MM.1S (cell line): ENCODE measurements at regions not wholly inside any gene's neighbourhood (a gene's known extent, or its start where the extent isn't known, plus 50 kb on each side); places are given as distances from the start of the nearest gene placed in this dataset.

Experiments used
- DNase-seq: peaks from one replicate; pipeline ENCODE4 v3.0.0-alpha.2; 2015
- H2AFZ ChIP-seq: fragments of 300-600 bp; sonication (generic); 2 replicates; pipeline ENCODE4 v1.6.0; 2016; ENCODE audit warnings: antibody characterized with exemption, low read length
- H3F3A ChIP-seq: fragments of 300-600 bp; sonication (generic); 2 replicates; pipeline ENCODE4 v1.6.1; 2016; ENCODE audit warnings: mild to moderate bottlenecking, antibody characterized with exemption, low read length, moderate library complexity, mixed read lengths; ENCODE audit not compliant: insufficient read depth
- H3K27ac ChIP-seq: fragments of 300-600 bp; sonication (generic); 2 replicates; pipeline ENCODE4 v1.5.1; 2016; ENCODE audit warnings: mild to moderate bottlenecking, low read length
- H3K27me3 ChIP-seq: fragments of 300-600 bp; sonication (generic); replicated peaks from 2 replicates; pipeline ENCODE4 v1.6.0; 2016; ENCODE audit warnings: low read length; ENCODE audit not compliant: insufficient read depth
- H3K36me3 ChIP-seq: fragments of 300-600 bp; sonication (generic); replicated peaks from 2 replicates; pipeline ENCODE4 v1.6.1; 2016; ENCODE audit warnings: mild to moderate bottlenecking, low read length, mixed read lengths; ENCODE audit not compliant: insufficient read depth
- H3K4me1 ChIP-seq: fragments of 300-600 bp; sonication (generic); 2 replicates; pipeline ENCODE4 v1.6.1; 2016; ENCODE audit warnings: low read length, mixed read lengths
- H3K4me2 ChIP-seq: fragments of 300-600 bp; sonication (generic); 2 replicates; pipeline ENCODE4 v1.6.0; 2016; ENCODE audit warnings: low read depth, low read length
- H3K4me3 ChIP-seq: fragments of 300-600 bp; sonication (generic); 2 replicates; pipeline ENCODE4 v1.5.1; 2016; ENCODE audit warnings: low read length, mixed read lengths
- H3K79me2 ChIP-seq: fragments of 300-600 bp; sonication (generic); 2 replicates; pipeline ENCODE4 v1.6.1; 2016; ENCODE audit warnings: mixed run types, low read length, mixed read lengths
- H3K9ac ChIP-seq: fragments of 300-600 bp; sonication (generic); 2 replicates; pipeline ENCODE4 v1.6.1; 2016; ENCODE audit warnings: low read length, mixed read lengths
- H3K9me2 ChIP-seq: fragments of 300-600 bp; sonication (generic); replicated peaks from 2 replicates; pipeline ENCODE4 v1.6.1; 2016; ENCODE audit warnings: mild to moderate bottlenecking, low read length, mixed read lengths; ENCODE audit not compliant: insufficient read depth
- H3K9me3 ChIP-seq: fragments of 300-600 bp; sonication (generic); replicated peaks from 2 replicates; pipeline ENCODE4 v1.6.1; 2016; ENCODE audit warnings: mild to moderate bottlenecking, low read length, mixed read lengths; ENCODE audit not compliant: insufficient read depth
- H4K20me1 ChIP-seq: fragments of 300-600 bp; sonication (generic); 2 replicates; pipeline ENCODE4 v1.6.1; 2016; ENCODE audit warnings: mild to moderate bottlenecking, low read length, moderate library complexity, mixed read lengths; ENCODE audit not compliant: insufficient read depth
- EZH2 ChIP-seq: fragments of 300-600 bp; sonication (generic); optimal IDR thresholded peaks from 2 replicates; pipeline ENCODE3; 2017; ENCODE audit warnings: low read depth, mild to moderate bottlenecking, antibody characterized with exemption, low read length, mixed read lengths
- EZH2phosphoT487 ChIP-seq: fragments of 300-600 bp; sonication (generic); IDR thresholded peaks from 2 replicates; pipeline ENCODE4 v1.6.1; 2018; ENCODE audit warnings: antibody characterized with exemption, low read length
- TF ChIP-seq, protein P1 (sequence below): fragments of 300-600 bp; sonication (generic); IDR thresholded peaks from 2 replicates; pipeline ENCODE4 v1.5.1; 2016; ENCODE audit warnings: antibody characterized with exemption, low read length, mixed read lengths

DNA sequence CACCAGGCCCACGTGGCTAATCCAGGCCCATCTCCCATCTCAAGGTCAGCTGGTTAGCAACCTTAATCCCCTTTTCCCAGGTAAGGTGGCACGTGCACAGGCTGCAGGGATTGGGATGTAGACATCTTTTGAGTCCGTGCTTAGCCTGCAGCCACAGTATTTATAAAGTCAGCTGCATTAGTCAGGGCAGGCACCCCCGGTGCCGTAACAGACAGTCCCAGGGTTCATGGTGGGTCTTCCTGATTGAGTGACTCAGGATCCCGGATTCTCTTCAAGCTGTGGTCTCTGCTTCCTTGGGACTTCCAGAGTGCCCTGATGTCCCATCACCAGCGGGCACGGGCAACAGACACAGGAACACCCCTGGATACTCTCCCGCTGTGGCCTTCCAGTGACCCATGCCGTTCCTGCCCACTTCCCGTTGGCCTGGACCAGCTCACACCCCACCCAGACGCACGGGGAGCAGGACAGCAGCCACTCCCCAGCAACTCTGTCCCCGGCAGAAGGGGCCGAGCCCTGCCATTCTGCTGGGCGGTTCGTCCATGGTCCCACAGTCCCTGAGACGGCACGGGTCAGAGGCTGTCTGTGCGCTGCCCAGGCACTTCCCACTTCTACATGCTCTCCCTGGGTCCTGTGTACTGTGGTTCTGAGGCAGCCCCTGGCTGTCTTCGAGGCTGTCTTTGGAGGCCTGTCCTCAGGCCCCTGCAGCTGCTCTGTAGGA, 248.6 kb upstream of the GSE1 start:
- Histone ChIP-seq H3K36me3 (no peaks in the 10 kb centered on the region), H3K4me3 (no peak overlapping the region), H3K27ac (no peak overlapping the region), H3K4me1 (no peaks in the 10 kb centered on the region), H2AFZ (no peak overlapping the region), H3K9ac (no peak overlapping the region), H3F3A (no peaks in the 10 kb centered on the region), H3K79me2 (no peaks in the 10 kb centered on the region), H3K9me3 (no peaks in the 10 kb centered on the region), H3K9me2 (no peaks in the 10 kb centered on the region), H3K27me3 (peaks cover 49% of the 10 kb centered on the region), H4K20me1 (no peaks in the 10 kb centered on the region), H3K4me2 (no peak overlapping the region)
- TF ChIP-seq, protein P1, sequence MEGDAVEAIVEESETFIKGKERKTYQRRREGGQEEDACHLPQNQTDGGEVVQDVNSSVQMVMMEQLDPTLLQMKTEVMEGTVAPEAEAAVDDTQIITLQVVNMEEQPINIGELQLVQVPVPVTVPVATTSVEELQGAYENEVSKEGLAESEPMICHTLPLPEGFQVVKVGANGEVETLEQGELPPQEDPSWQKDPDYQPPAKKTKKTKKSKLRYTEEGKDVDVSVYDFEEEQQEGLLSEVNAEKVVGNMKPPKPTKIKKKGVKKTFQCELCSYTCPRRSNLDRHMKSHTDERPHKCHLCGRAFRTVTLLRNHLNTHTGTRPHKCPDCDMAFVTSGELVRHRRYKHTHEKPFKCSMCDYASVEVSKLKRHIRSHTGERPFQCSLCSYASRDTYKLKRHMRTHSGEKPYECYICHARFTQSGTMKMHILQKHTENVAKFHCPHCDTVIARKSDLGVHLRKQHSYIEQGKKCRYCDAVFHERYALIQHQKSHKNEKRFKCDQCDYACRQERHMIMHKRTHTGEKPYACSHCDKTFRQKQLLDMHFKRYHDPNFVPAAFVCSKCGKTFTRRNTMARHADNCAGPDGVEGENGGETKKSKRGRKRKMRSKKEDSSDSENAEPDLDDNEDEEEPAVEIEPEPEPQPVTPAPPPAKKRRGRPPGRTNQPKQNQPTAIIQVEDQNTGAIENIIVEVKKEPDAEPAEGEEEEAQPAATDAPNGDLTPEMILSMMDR, result no peak
- TF ChIP-seq EZH2 (no peak), EZH2phosphoT487 (no peak)
- DNase-seq, result no peak

DNA sequence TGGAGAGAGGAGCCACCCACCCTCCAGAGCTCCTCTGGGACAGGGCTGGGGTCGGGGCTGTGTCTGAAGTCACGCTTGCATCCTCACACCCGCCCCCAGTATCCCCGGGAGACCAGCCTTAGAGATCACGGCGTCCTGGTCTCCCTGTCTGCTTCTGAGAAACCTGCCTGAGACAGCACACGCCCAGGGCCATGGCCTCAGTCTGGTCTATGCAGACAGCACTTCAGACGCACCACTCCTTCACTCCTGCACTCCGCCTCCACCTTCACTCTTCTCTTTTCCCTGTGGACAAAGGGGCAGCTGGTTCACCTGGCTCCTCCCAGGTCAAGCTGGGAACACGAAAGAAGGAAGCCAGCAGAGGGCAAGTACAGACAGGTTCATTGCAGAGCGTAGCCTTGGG, 248.0 kb upstream of the GSE1 start:
- TF ChIP-seq EZH2 (no peak), EZH2phosphoT487 (no peak)
- TF ChIP-seq, protein P1, result no peak
- H3K9me3 ChIP-seq, result no peaks in the 10 kb centered on the region
- H2AFZ ChIP-seq, result no peak overlapping the region
- no peak overlapping the region for H3K9ac ChIP-seq
- no peaks in the 10 kb centered on the region for H3K9me2 ChIP-seq
- no peak for DNase-seq
- H3K4me1 ChIP-seq, result no peaks in the 10 kb centered on the region
- H4K20me1 ChIP-seq, result no peaks in the 10 kb centered on the region
- no peak overlapping the region for H3K27ac ChIP-seq
- peaks cover 53% of the 10 kb centered on the region for H3K27me3 ChIP-seq
- no peaks in the 10 kb centered on the region for H3K36me3 ChIP-seq
- H3K79me2 ChIP-seq, result no peaks in the 10 kb centered on the region
- no peak overlapping the region for H3K4me3 ChIP-seq
- no peaks in the 10 kb centered on the region for H3F3A ChIP-seq
- H3K4me2 ChIP-seq, result no peak overlapping the region

DNA sequence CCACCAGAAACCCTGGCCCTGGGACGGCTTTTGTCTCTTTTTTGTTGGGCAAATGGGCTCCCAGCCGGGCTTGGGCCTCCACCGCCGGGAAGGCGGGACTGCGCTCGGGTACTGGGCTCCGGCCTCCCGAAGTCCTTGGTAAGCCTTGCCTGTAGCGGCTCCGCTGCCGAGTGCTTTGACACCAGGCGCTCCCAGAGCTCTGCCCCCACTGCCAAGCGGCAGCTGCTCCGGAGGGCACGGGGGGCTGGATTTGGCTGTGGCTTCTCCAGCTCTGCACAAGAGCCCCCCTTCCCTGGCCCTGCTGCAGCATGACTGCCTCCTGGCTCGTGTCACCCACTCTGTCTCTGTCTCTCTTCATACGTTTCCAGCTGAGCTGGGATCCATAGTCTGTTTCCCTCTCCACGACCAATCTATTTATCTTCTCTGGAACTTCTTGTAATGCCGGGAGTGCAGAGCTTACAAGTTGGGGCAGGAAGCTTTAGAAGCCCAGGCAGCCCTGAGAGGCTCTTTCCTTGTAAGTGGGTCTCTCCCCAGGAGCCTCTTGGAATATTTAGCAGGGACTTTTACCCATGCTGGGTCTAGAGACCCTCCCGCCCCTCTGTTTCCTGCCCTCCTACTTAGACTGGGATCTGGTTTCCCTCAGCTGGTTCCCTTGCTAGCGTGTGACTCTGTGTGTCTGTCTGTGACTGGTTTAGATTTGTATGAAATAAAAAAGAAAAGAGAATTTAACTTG, 246.9 kb upstream of the GSE1 start:
- TF ChIP-seq, protein P1, result no peak
- TF ChIP-seq EZH2 (no peak), EZH2phosphoT487 (no peak)
- Histone ChIP-seq H3K9me3 (no peaks in the 10 kb centered on the region), H3K27ac (no peak overlapping the region), H3K79me2 (no peaks in the 10 kb centered on the region), H3K4me1 (no peaks in the 10 kb centered on the region), H3F3A (no peaks in the 10 kb centered on the region), H3K9me2 (no peaks in the 10 kb centered on the region), H3K4me3 (no peak overlapping the region), H2AFZ (no peak overlapping the region), H4K20me1 (no peaks in the 10 kb centered on the region), H3K4me2 (no peak overlapping the region), H3K27me3 (peaks cover 53% of the 10 kb centered on the region), H3K9ac (no peak overlapping the region), H3K36me3 (no peaks in the 10 kb centered on the region)
- DNase-seq, result no peak
